GM18907 (cell line): ENCODE measurements at regions not wholly inside any gene's neighbourhood (a gene's known extent, or its start where the extent isn't known, plus 50 kb on each side); places are given as distances from the start of the nearest gene placed in this dataset.

Experiments
- ATAC-seq: cut with Tn5 transposase; IDR thresholded peaks from one replicate; pipeline ENCODE4 v1.9.1; 2021; ENCODE audit warnings: mild to moderate bottlenecking, moderate library complexity; ENCODE audit not compliant: unreplicated experiment

- ATAC-seq: no peak
These were observed 84.5 kb upstream of the FYN start for GRCh38 chr6:111957623-111958315.

GRCh38 chr6:111958534-111958933 lies 85.3 kb upstream of the FYN start:
- no peak for ATAC-seq

- no peak for ATAC-seq
These were observed 86.5 kb upstream of the FYN start for GRCh38 chr6:111959766-111960165.

- no peak for ATAC-seq
These were observed 86.8 kb upstream of the CCN6 start for GRCh38 chr6:111967131-111967530.

GRCh38 chr6:111970426-111970825 lies 83.5 kb upstream of the CCN6 start:
- ATAC-seq: no peak

GRCh38 chr6:111971181-111971841 lies 82.6 kb upstream of the CCN6 start:
- ATAC-seq: no peak

- no peak for ATAC-seq
These were observed 81.9 kb upstream of the CCN6 start for GRCh38 chr6:111971866-111972532.

GRCh38 chr6:111972745-111973117 lies 81.2 kb upstream of the CCN6 start:
- ATAC-seq: no peak

GRCh38 chr6:111973118-111973761 lies 80.7 kb upstream of the CCN6 start:
- ATAC-seq: no peak

GRCh38 chr6:111973927-111974639 lies 79.8 kb upstream of the CCN6 start:
- no peak for ATAC-seq

GRCh38 chr6:111975466-111975865 lies 78.4 kb upstream of the CCN6 start:
- ATAC-seq: no peak

GRCh38 chr6:111976139-111976538 lies 77.8 kb upstream of the CCN6 start:
- no peak for ATAC-seq

GRCh38 chr6:111978532-111979149 lies 75.3 kb upstream of the CCN6 start:
- ATAC-seq: no peak

- ATAC-seq: no peak
These were observed 74.3 kb upstream of the CCN6 start for GRCh38 chr6:111979633-111980032.

GRCh38 chr6:111980143-111980542 lies 73.8 kb upstream of the CCN6 start:
- no peak for ATAC-seq

GRCh38 chr6:111980971-111981840 lies 72.7 kb upstream of the CCN6 start:
- ATAC-seq: no peak

- no peak for ATAC-seq
These were observed 71.2 kb upstream of the CCN6 start for GRCh38 chr6:111982681-111983080.

- ATAC-seq: no peak
These were observed 70.7 kb upstream of the CCN6 start for GRCh38 chr6:111983193-111983592.

GRCh38 chr6:111984081-111984480 lies 69.8 kb upstream of the CCN6 start:
- ATAC-seq: no peak
